Fibroblast of villous mesenchyme (primary cell): ENCODE measurements at regions not wholly inside any gene's neighbourhood (a gene's known extent, or its start where the extent isn't known, plus 50 kb on each side); places are given as distances from the start of the nearest gene placed in this dataset.

Source experiments
- DNase-seq: peaks from one replicate; pipeline ENCODE4 v3.0.0-alpha.2; 2010; ENCODE audit warnings: low read depth
- H3K4me3 ChIP-seq: 2 replicates; pipeline ENCODE4 v1.5.1; 2011; ENCODE audit warnings: low read depth, mild to moderate bottlenecking, low read length
- TF ChIP-seq, protein P1 (sequence below): IDR thresholded peaks from 2 replicates; pipeline ENCODE4 v1.5.1; 2012; ENCODE audit warnings: low read depth, mild to moderate bottlenecking, low read length; ENCODE audit not compliant: insufficient read depth

DNA sequence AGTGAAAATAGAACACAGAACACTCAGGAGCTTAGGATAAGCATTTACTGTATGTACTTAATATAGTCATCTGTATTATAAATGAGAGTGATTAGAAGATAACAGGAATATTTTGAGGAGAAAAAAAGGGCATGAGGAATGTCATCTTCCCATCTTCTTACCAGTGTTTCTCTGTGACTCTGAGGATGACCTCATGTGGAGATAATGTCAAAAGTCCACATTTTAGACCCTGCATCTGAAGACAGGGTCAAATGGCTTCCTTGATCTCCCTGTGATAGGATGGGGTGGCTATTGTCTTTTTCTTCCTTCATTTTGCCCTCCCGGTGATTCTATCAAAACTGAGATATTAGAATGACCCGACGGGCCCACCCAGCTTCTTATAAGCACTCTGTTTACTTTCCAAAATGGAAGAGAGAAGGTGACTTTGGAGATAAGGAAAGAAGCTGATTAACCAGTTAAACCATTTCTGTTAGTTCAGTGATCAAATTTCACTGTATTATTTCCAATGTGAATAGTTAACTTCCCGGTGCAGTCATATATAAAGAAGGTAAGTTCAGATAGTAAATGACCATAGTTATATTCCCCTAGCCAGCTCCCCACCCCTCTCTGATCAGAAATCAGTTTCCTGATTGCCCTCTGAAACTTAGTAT, 115.7 kb upstream of the SALL4 start:
- TF ChIP-seq, protein P1, sequence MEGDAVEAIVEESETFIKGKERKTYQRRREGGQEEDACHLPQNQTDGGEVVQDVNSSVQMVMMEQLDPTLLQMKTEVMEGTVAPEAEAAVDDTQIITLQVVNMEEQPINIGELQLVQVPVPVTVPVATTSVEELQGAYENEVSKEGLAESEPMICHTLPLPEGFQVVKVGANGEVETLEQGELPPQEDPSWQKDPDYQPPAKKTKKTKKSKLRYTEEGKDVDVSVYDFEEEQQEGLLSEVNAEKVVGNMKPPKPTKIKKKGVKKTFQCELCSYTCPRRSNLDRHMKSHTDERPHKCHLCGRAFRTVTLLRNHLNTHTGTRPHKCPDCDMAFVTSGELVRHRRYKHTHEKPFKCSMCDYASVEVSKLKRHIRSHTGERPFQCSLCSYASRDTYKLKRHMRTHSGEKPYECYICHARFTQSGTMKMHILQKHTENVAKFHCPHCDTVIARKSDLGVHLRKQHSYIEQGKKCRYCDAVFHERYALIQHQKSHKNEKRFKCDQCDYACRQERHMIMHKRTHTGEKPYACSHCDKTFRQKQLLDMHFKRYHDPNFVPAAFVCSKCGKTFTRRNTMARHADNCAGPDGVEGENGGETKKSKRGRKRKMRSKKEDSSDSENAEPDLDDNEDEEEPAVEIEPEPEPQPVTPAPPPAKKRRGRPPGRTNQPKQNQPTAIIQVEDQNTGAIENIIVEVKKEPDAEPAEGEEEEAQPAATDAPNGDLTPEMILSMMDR, result no peak
- no peak overlapping the region for H3K4me3 ChIP-seq
- DNase-seq, result no peak

DNA sequence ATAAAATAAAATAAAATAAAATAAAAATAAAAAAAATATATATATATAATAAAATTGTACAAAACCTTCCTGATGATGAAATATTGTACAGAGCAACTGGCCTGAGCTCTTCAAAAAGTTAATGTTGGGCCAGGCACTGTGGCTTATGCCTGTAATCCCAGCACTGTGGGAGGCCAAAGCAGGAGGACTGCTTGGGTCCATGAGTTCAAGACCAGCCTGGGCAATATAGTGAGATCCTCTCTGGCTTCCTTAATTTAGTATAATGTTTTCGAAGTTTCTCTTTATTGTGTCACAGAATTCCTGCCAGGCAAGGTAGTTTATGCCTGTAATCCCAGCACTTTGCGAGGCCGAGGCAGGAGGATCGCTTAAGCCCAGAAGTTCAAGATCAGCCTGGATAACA, 113.9 kb upstream of the SALL4 start:
- TF ChIP-seq, protein P1, result no peak
- no peak for DNase-seq

DNA sequence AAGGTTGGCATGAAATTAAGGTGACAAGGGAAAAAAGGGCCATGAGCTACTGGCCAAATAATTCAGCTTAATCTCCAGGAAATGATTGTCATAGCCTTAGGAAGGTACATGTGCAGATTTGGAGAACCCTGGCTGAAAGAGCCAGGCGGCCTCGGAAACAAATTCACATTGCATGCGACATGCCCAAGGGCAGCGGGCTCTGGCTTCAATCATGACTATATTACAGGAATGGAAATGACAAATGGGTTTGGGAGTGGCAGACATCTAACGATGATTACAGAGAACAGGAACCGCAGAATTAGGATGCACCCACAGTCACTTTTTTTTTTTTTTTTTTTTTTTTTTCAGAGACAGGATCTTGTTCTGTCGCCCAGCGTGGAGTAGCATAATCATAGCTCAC, 112.4 kb upstream of the SALL4 start:
- no peak overlapping the region for H3K4me3 ChIP-seq
- TF ChIP-seq, protein P1, result no peak
- no peak for DNase-seq

More for the DNA sequence above, 113.9 kb upstream of the SALL4 start:
- H3K4me3 ChIP-seq, result no peak overlapping the region

DNA sequence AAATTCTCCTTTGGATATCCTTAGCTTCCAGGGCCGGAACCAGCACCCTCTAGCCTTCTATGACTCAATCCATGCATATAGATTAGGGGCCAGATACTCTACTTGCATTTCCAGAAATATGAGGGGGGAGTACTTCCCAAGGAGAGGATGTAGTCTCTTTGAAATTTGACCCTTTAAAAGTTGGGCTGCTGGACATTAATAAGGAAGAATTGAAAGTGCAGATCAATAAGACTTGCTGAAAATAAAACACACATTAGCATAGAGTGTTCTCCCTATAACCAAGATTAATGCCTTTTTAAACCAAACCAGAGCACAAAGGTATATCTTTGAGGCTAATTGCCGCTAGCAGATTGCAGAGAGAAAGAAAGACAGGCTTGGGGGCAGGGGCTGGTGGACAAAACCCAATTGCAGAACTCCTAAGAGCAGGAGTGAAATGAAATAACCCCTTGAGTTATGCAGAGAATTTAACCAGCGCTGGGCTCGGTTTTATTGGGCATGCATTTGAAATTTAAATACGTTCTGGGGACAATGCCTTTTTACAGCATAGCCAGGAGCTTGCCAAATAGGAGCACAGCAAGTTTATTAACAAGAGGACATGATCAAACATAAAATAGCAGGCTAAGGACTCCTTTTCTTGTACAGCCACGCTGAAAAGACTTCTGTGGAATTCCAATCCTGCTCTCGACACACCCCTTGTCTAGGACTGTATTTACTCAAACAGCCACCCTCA, 108.2 kb upstream of the SALL4 start:
- H3K4me3 ChIP-seq, result no peak overlapping the region
- TF ChIP-seq, protein P1, result no peak
- peak; percentile 26 for DNase-seq

DNA sequence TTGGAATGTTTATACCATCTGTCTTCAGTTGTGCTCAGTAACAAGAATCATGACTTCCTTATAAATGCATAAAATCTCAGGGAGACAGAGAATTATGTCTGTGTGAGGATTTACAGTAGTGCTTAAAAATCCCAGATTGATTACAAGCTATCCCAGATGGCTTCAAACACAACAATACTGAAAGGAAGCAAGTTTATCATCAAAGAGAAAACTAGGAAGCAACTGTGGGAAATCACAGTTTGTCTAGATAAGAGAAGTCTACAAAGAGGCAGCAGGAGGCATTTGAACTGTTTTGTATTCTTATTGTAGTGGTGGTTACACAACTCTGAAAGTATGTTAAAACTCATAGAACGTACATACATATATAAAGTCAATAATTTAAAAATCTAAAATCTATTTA, 104.4 kb upstream of the SALL4 start:
- no peak for DNase-seq
- H3K4me3 ChIP-seq, result no peak overlapping the region
- TF ChIP-seq, protein P1, result no peak

DNA sequence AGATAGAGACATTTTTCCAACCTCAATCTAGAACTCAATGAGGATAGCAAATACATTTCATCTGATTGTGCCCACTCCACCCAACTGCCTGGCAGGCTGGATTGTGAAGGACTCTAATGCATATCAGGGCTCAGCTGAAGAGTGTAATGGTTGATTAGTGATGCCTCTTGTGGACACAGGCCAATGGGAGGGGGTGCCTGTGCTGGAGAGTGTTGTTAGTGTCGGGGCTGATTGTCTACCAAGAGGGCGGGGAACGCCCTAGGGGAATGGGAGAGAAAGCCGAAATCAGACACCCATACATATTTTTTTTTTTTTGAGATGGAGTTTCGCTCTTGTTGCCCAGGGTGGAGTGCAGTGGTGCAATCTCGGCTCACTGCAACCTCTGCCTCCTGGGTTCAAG, 103.7 kb upstream of the SALL4 start:
- no peak overlapping the region for H3K4me3 ChIP-seq
- TF ChIP-seq, protein P1, result no peak
- no peak for DNase-seq
